HFFc6 (cell line): ENCODE measurements at regions not wholly inside any gene's neighbourhood (a gene's known extent, or its start where the extent isn't known, plus 50 kb on each side); places are given as distances from the start of the nearest gene placed in this dataset.

ENCODE experiments used
- DNase-seq: peaks from one replicate; pipeline ENCODE4 v3.0.0-alpha.2; 2018
- H3K27ac Mint-ChIP-seq: 2 replicates; pipeline ENCODE4 v1.8.0; 2020; ENCODE audit warnings: mild to moderate bottlenecking, mixed read lengths
- H3K27me3 Mint-ChIP-seq: 2 replicates; pipeline ENCODE4 v1.8.0; 2021; ENCODE audit warnings: mild to moderate bottlenecking, moderate library complexity, mixed read lengths; ENCODE audit not compliant: insufficient read depth
- H3K36me3 Mint-ChIP-seq: 2 replicates; pipeline ENCODE4 v1.8.0; 2021; ENCODE audit warnings: low read depth, mixed read lengths
- H3K4me1 Mint-ChIP-seq: 2 replicates; pipeline ENCODE4 v1.8.0; 2020; ENCODE audit warnings: low read depth, mixed read lengths
- H3K4me3 Mint-ChIP-seq: 2 replicates; pipeline ENCODE4 v1.8.0; 2020; ENCODE audit warnings: mild to moderate bottlenecking, moderate library complexity, mixed read lengths
- H3K9me3 Mint-ChIP-seq: 2 replicates; pipeline ENCODE4 v1.8.0; 2020; ENCODE audit warnings: mild to moderate bottlenecking, mixed read lengths
- CTCF ChIP-seq: fragments of 200-600 bp; sonication (generic); IDR thresholded peaks from 2 replicates; pipeline ENCODE4 v1.5.0; 2021; ENCODE audit warnings: antibody characterized with exemption, mild to moderate bottlenecking

GRCh38 chr3:84806958-84807357, 151.8 kb upstream of the CADM2 start:
- Mint-ChIP-seq H3K36me3 (no peaks in the 10 kb centered on the region), H3K27ac (no peak overlapping the region), H3K27me3 (no peaks in the 10 kb centered on the region), H3K4me3 (no peak overlapping the region), H3K9me3 (peaks cover 23% of the 10 kb centered on the region), H3K4me1 (no peaks in the 10 kb centered on the region)
- DNase-seq = no peak
- no peak for TF ChIP-seq CTCF

DNA sequence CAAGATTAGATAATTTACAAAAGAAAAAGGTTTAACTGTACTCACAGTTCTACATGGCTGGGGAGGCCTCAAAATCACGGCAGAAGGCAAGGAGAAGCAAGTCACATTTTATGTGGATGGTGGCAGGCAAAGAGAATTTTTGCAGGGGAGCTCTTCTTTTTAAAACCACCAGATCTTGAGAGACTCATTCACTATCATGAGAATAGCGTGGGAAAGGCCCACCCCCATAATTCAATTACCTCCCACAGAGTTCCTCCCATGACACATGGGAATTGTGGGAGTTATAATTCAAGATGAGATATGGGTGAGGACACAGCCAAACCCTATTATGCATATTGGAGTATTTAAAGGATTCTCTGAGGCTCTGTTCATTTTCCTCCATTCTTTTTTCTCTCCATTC, 138.7 kb upstream of the CADM2 start:
- H3K27me3 Mint-ChIP-seq = no peaks in the 10 kb centered on the region

DNA sequence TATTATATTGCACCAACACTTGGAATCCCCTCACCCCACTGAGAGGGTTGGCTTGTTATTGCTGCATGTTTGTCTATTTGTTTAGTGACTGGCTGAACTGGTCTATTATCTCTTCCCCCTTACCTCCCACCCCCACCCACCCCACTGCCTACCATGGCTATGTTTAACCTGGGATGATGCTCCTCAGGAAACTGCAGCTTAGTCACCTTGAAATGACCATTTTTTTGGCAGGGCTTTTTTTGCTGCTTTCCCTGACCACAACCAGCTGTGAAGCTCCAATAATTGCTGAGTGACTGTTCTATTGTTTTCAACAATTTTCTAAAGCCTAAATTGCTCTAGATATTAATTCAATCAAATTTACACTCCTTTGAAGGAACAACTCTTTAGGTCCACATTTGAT, 137.9 kb upstream of the CADM2 start:
- Mint-ChIP-seq H3K36me3 (no peaks in the 10 kb centered on the region), H3K4me1 (no peaks in the 10 kb centered on the region), H3K27ac (no peak overlapping the region), H3K9me3 (peaks cover 31% of the 10 kb centered on the region), H3K27me3 (no peaks in the 10 kb centered on the region), H3K4me3 (no peak overlapping the region)
- no peak for DNase-seq
- TF ChIP-seq CTCF = no peak

More for the DNA sequence above, 138.7 kb upstream of the CADM2 start:
- Mint-ChIP-seq H3K4me3 (no peak overlapping the region), H3K27ac (no peak overlapping the region), H3K9me3 (peaks cover 29% of the 10 kb centered on the region), H3K36me3 (no peaks in the 10 kb centered on the region), H3K4me1 (no peaks in the 10 kb centered on the region)
- no peak for DNase-seq
- TF ChIP-seq CTCF = no peak

DNA sequence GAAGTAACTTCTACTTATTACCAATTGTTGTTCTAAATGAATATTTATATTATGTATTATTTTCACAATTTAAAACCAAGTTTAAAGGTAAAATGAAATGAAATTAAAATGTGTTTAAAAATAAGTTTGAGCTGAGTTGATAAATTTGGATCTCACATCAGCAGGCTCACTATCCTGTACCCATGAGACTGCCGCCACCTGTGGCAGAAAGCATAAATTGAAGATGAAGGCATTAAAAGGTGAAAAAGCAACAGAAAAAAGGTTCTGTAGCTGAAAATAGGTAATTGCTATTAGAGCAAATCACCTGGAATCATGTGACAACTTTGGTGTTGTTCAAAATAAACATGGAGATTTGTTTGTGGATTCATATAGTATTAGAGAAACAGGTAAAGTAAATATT, 133.0 kb upstream of the CADM2 start:
- H3K27ac Mint-ChIP-seq = no peak overlapping the region
- H3K4me3 Mint-ChIP-seq = no peak overlapping the region
- no peaks in the 10 kb centered on the region for H3K27me3 Mint-ChIP-seq
- no peak for TF ChIP-seq CTCF
- H3K9me3 Mint-ChIP-seq = peaks cover 28% of the 10 kb centered on the region
- H3K36me3 Mint-ChIP-seq = no peaks in the 10 kb centered on the region
- no peaks in the 10 kb centered on the region for H3K4me1 Mint-ChIP-seq
- DNase-seq = no peak

- no peak for TF ChIP-seq CTCF
- DNase-seq = no peak
- Mint-ChIP-seq H3K27me3 (no peaks in the 10 kb centered on the region), H3K4me3 (no peak overlapping the region), H3K9me3 (peaks cover 37% of the 10 kb centered on the region), H3K27ac (no peak overlapping the region), H3K36me3 (no peaks in the 10 kb centered on the region), H3K4me1 (no peaks in the 10 kb centered on the region)
Observed at GRCh38 chr3:84830476-84830875, 128.3 kb upstream of the CADM2 start.

DNA sequence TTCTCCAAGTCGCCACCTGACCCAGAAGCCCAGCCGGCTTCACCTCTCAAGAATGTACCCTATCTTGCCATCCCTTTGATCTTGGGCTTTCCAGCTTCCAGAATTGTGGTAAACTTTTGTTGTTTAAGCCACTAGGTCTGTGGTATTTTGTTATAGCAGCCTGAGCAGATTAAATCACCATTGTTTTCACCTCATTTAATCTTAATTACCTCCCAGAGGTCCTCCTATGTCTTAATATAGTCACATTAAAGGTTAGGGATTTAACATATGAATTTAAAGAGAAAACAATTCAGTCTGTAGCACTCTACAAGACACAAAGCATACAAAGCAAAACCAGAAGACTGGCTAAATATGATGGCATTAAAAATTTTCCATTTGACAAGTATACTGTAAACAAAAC, 123.4 kb upstream of the CADM2 start:
- no peaks in the 10 kb centered on the region for H3K4me1 Mint-ChIP-seq
- no peak overlapping the region for H3K4me3 Mint-ChIP-seq
- no peaks in the 10 kb centered on the region for H3K27me3 Mint-ChIP-seq
- H3K36me3 Mint-ChIP-seq = no peaks in the 10 kb centered on the region
- no peak for TF ChIP-seq CTCF
- peaks cover 35% of the 10 kb centered on the region for H3K9me3 Mint-ChIP-seq
- DNase-seq = no peak
- H3K27ac Mint-ChIP-seq = no peak overlapping the region
